Stimulated activated naive CD8-positive, alpha-beta T cell treated with anti-CD3 and anti-CD28 coated beads, Interleukin-15, amount 100 ng/mL, for 72 hours (primary cell): ENCODE measurements at regions not wholly inside any gene's neighbourhood (a gene's known extent, or its start where the extent isn't known, plus 50 kb on each side); places are given as distances from the start of the nearest gene placed in this dataset.

Experiments
- ATAC-seq: fragments of 150-1000 bp; cut with Tn5 transposase; 2 replicates; pipeline ENCODE4 v1.10.0; 2021; ENCODE audit warnings: mild to moderate bottlenecking, moderate library complexity
- DNase-seq, 2 donors: peaks; one replicate each; pipeline ENCODE4 v3.0.0; 2021 to 2022
- H3K27ac Mint-ChIP-seq, 2 donors: one replicate each; pipeline ENCODE4 v1.8.0; 2022; ENCODE audit warnings: mild to moderate bottlenecking in 2 of 2, mixed read lengths in 2 of 2, moderate library complexity in 2 of 2
- H3K27me3 Mint-ChIP-seq: one replicate; pipeline ENCODE4 v1.8.0; 2022; ENCODE audit warnings: mixed read lengths
- H3K4me1 Mint-ChIP-seq: one replicate; pipeline ENCODE4 v1.8.0; 2022; ENCODE audit warnings: mild to moderate bottlenecking, mixed read lengths
- H3K4me3 Mint-ChIP-seq, 2 donors: one replicate each; pipeline ENCODE4 v1.8.0; 2022; ENCODE audit warnings: mild to moderate bottlenecking in 2 of 2, mixed read lengths in 2 of 2, moderate library complexity in 1 of 2
- H3K9me3 Mint-ChIP-seq, 2 donors: one replicate each; pipeline ENCODE4 v1.8.0; 2022; ENCODE audit warnings: mixed read lengths in 2 of 2

GRCh38 chr7:156004265-156005201 is 192.3 kb upstream of the SHH start:
- ATAC-seq, result peak; percentile 18
- Mint-ChIP-seq H3K27ac (no peak overlapping the region), H3K4me3 (no peak overlapping the region), H3K27me3 (peaks cover 11% of the 10 kb centered on the region), H3K9me3 (peaks cover under 1 to 10% of the 10 kb centered on the region in 2 donors), H3K4me1 (peaks cover 41% of the 10 kb centered on the region)
- DNase-seq, result peak in 1 of 2 donors; percentile 3

GRCh38 chr7:156003220-156004162 is 191.2 kb upstream of the SHH start:
- Mint-ChIP-seq H3K4me3 (no peak overlapping the region), H3K9me3 (peaks cover 0 to 8% of the 10 kb centered on the region in 2 donors), H3K27me3 (peaks cover 11% of the 10 kb centered on the region), H3K4me1 (peaks cover 52% of the 10 kb centered on the region), H3K27ac (no peak overlapping the region)
- DNase-seq (peak in 1 of 2 donors; percentile 4), ATAC-seq (no peak)

- Mint-ChIP-seq H3K4me3 (no peak overlapping the region), H3K27me3 (peaks cover 11% of the 10 kb centered on the region), H3K9me3 (peaks cover 0 to 4% of the 10 kb centered on the region in 2 donors), H3K27ac (no peak overlapping the region), H3K4me1 (peaks cover 62% of the 10 kb centered on the region)
- ATAC-seq (peak; percentile 43), DNase-seq (peak in 1 of 2 donors; percentile 14)
Observed at GRCh38 chr7:156002362-156003066, 190.3 kb upstream of the SHH start.

GRCh38 chr7:156001496-156002260 is 189.4 kb upstream of the SHH start:
- peaks cover 70% of the 10 kb centered on the region for H3K4me1 Mint-ChIP-seq
- peaks cover 11% of the 10 kb centered on the region for H3K27me3 Mint-ChIP-seq

GRCh38 chr7:156000601-156001396 is 188.5 kb upstream of the SHH start:
- Mint-ChIP-seq H3K9me3 (no peaks in the 10 kb centered on the region), H3K27me3 (peaks cover 11% of the 10 kb centered on the region), H3K4me3 (no peak overlapping the region), H3K27ac (peak overlapping the region in 1 of 2 donors; percentile 0), H3K4me1 (peaks cover 79% of the 10 kb centered on the region)
- DNase-seq, result no peak
- ATAC-seq, result no peak

More at GRCh38 chr7:156001496-156002260, 189.4 kb upstream of the SHH start:
- Mint-ChIP-seq H3K9me3 (no peaks in the 10 kb centered on the region), H3K4me3 (no peak overlapping the region), H3K27ac (no peak overlapping the region)
- ATAC-seq (no peak), DNase-seq (peak in 1 of 2 donors; percentile 6)

- DNase-seq (no peak), ATAC-seq (no peak)
- Mint-ChIP-seq H3K27ac (no peak overlapping the region), H3K4me1 (peaks cover 86% of the 10 kb centered on the region), H3K9me3 (no peaks in the 10 kb centered on the region), H3K4me3 (no peak overlapping the region), H3K27me3 (peaks cover 11% of the 10 kb centered on the region)
Observed at GRCh38 chr7:155999631-156000489, 187.6 kb upstream of the SHH start.

GRCh38 chr7:155998766-155999630 is 186.7 kb upstream of the SHH start:
- H3K27ac Mint-ChIP-seq, result no peak overlapping the region
- no peak for DNase-seq
- no peak for ATAC-seq
- H3K4me1 Mint-ChIP-seq, result peaks cover 95% of the 10 kb centered on the region
- no peak overlapping the region for H3K4me3 Mint-ChIP-seq
- H3K9me3 Mint-ChIP-seq, result no peaks in the 10 kb centered on the region
- H3K27me3 Mint-ChIP-seq, result peaks cover 18% of the 10 kb centered on the region

- H3K9me3 Mint-ChIP-seq, result peaks cover 0 to 5% of the 10 kb centered on the region in 2 donors
- peaks cover 25% of the 10 kb centered on the region for H3K27me3 Mint-ChIP-seq
- peak; percentile 45 for ATAC-seq
- H3K4me1 Mint-ChIP-seq, result peaks cover 98% of the 10 kb centered on the region
- no peak overlapping the region for H3K27ac Mint-ChIP-seq
- DNase-seq, result peak in 1 of 2 donors; percentile 40
- peak overlapping the region; percentile 73 to 82 for H3K4me3 Mint-ChIP-seq
Observed at GRCh38 chr7:155998328-155998691, 186.0 kb upstream of the SHH start.

GRCh38 chr7:155997431-155998327 is 185.4 kb upstream of the SHH start:
- Mint-ChIP-seq H3K4me1 (peaks cover 98% of the 10 kb centered on the region), H3K4me3 (peak overlapping the region; percentile 73 to 82), H3K27ac (no peak overlapping the region), H3K27me3 (peaks cover 30% of the 10 kb centered on the region), H3K9me3 (peaks cover 0 to 10% of the 10 kb centered on the region in 2 donors)
- peak; percentile 46 for ATAC-seq
- DNase-seq, result peak in 1 of 2 donors; percentile 33

GRCh38 chr7:155996718-155997280 is 184.5 kb upstream of the SHH start:
- peak overlapping the region in 1 of 2 donors; percentile 28 for H3K27ac Mint-ChIP-seq
- no peak for ATAC-seq
- peak overlapping the region; percentile 73 to 82 for H3K4me3 Mint-ChIP-seq
- peaks cover 0 to 10% of the 10 kb centered on the region in 2 donors for H3K9me3 Mint-ChIP-seq
- peaks cover 98% of the 10 kb centered on the region for H3K4me1 Mint-ChIP-seq
- H3K27me3 Mint-ChIP-seq, result peaks cover 29% of the 10 kb centered on the region
- no peak for DNase-seq

GRCh38 chr7:155995183-155995612 is 182.9 kb upstream of the SHH start:
- Mint-ChIP-seq H3K4me1 (peaks cover 88% of the 10 kb centered on the region), H3K4me3 (peak overlapping the region in 1 of 2 donors; percentile 69), H3K27me3 (peaks cover 25% of the 10 kb centered on the region), H3K27ac (no peak overlapping the region), H3K9me3 (peaks cover 0 to 10% of the 10 kb centered on the region in 2 donors)
- no peak for DNase-seq
- ATAC-seq, result peak; percentile 27
